ENCODE measurements at regions not wholly inside any gene's neighbourhood (a gene's known extent, or its start where the extent isn't known, plus 50 kb on each side); places are given as distances from the start of the nearest gene placed in this dataset.

GRCh38 chr9:115401756-115402327, 283.9 kb upstream of the TNC start:
- TF ChIP-seq, protein P1, sequence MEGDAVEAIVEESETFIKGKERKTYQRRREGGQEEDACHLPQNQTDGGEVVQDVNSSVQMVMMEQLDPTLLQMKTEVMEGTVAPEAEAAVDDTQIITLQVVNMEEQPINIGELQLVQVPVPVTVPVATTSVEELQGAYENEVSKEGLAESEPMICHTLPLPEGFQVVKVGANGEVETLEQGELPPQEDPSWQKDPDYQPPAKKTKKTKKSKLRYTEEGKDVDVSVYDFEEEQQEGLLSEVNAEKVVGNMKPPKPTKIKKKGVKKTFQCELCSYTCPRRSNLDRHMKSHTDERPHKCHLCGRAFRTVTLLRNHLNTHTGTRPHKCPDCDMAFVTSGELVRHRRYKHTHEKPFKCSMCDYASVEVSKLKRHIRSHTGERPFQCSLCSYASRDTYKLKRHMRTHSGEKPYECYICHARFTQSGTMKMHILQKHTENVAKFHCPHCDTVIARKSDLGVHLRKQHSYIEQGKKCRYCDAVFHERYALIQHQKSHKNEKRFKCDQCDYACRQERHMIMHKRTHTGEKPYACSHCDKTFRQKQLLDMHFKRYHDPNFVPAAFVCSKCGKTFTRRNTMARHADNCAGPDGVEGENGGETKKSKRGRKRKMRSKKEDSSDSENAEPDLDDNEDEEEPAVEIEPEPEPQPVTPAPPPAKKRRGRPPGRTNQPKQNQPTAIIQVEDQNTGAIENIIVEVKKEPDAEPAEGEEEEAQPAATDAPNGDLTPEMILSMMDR (IDR thresholded peaks at IDR 0.05), result no peak
- no peak for TF ChIP-seq POLR2A (IDR thresholded peaks at IDR 0.05)

All from tibial nerve (tissue), 3 donors.